Central memory CD8-positive, alpha-beta T cell (primary cell): ENCODE measurements at regions not wholly inside any gene's neighbourhood (a gene's known extent, or its start where the extent isn't known, plus 50 kb on each side); places are given as distances from the start of the nearest gene placed in this dataset.

Source experiments
- ATAC-seq: fragments of 150-1000 bp; cut with Tn5 transposase; replicated peaks from 2 replicates; pipeline ENCODE4 v1.10.0; 2022; ENCODE audit warnings: mild to moderate bottlenecking, moderate FRiP score, moderate number of reproducible peaks; ENCODE audit not compliant: poor library complexity, severe bottlenecking; ENCODE audit errors: extremely low read depth
- DNase-seq, 2 donors: peaks; one replicate each; pipeline ENCODE4 v3.0.0; 2021; ENCODE audit warnings: low spot score in 2 of 2
- H3K27ac Mint-ChIP-seq: one replicate; pipeline ENCODE4 v1.8.0; 2022; ENCODE audit warnings: low read depth, mild to moderate bottlenecking, moderate library complexity, mixed read lengths
- H3K27me3 Mint-ChIP-seq: one replicate; pipeline ENCODE4 v1.8.0; 2022; ENCODE audit warnings: mixed read lengths
- H3K36me3 Mint-ChIP-seq: one replicate; pipeline ENCODE4 v1.8.0; 2022; ENCODE audit warnings: mild to moderate bottlenecking, moderate library complexity, mixed read lengths; ENCODE audit not compliant: insufficient read depth
- H3K4me1 Mint-ChIP-seq: one replicate; pipeline ENCODE4 v1.8.0; 2022; ENCODE audit warnings: mixed read lengths
- H3K4me3 Mint-ChIP-seq: one replicate; pipeline ENCODE4 v1.8.0; 2022; ENCODE audit warnings: mild to moderate bottlenecking, moderate library complexity, mixed read lengths
- H3K9me3 Mint-ChIP-seq: one replicate; pipeline ENCODE4 v1.8.0; 2022; ENCODE audit warnings: mixed read lengths

GRCh38 chr10:2137549-2138174 is 400.3 kb upstream of the ADARB2 start:
- Mint-ChIP-seq H3K4me1 (no peaks in the 10 kb centered on the region), H3K9me3 (no peaks in the 10 kb centered on the region), H3K4me3 (no peak overlapping the region), H3K27me3 (peaks cover 12% of the 10 kb centered on the region), H3K36me3 (no peaks in the 10 kb centered on the region), H3K27ac (no peak overlapping the region)
- no peak for ATAC-seq
- DNase-seq = no peak

- Mint-ChIP-seq H3K27me3 (no peaks in the 10 kb centered on the region), H3K27ac (no peak overlapping the region), H3K36me3 (no peaks in the 10 kb centered on the region), H3K4me1 (no peaks in the 10 kb centered on the region), H3K4me3 (no peak overlapping the region), H3K9me3 (no peaks in the 10 kb centered on the region)
- ATAC-seq (no peak), DNase-seq (no peak)
Measured at GRCh38 chr10:2130705-2131305, 393.5 kb upstream of the ADARB2 start.

- no peaks in the 10 kb centered on the region for H3K36me3 Mint-ChIP-seq
- no peak for DNase-seq
Measured at GRCh38 chr10:2128991-2129390, 391.7 kb upstream of the ADARB2 start.

GRCh38 chr10:2124135-2124534 is 386.8 kb upstream of the ADARB2 start:
- H3K9me3 Mint-ChIP-seq = no peaks in the 10 kb centered on the region
- ATAC-seq (no peak), DNase-seq (no peak)
- H3K4me3 Mint-ChIP-seq = no peak overlapping the region
- H3K27me3 Mint-ChIP-seq = no peaks in the 10 kb centered on the region
- no peak overlapping the region for H3K27ac Mint-ChIP-seq
- no peaks in the 10 kb centered on the region for H3K4me1 Mint-ChIP-seq
- no peaks in the 10 kb centered on the region for H3K36me3 Mint-ChIP-seq

More at GRCh38 chr10:2128991-2129390, 391.7 kb upstream of the ADARB2 start:
- Mint-ChIP-seq H3K27me3 (no peaks in the 10 kb centered on the region), H3K4me3 (no peak overlapping the region), H3K27ac (no peak overlapping the region), H3K4me1 (no peaks in the 10 kb centered on the region), H3K9me3 (no peaks in the 10 kb centered on the region)
- ATAC-seq = no peak

- no peaks in the 10 kb centered on the region for H3K36me3 Mint-ChIP-seq
Measured at GRCh38 chr10:2122431-2123124, 385.3 kb upstream of the ADARB2 start.

GRCh38 chr10:2121929-2122328 is 384.6 kb upstream of the ADARB2 start:
- no peaks in the 10 kb centered on the region for H3K9me3 Mint-ChIP-seq
- ATAC-seq (no peak), DNase-seq (no peak)
- H3K36me3 Mint-ChIP-seq = no peaks in the 10 kb centered on the region
- H3K27ac Mint-ChIP-seq = no peak overlapping the region
- no peaks in the 10 kb centered on the region for H3K4me1 Mint-ChIP-seq
- no peak overlapping the region for H3K4me3 Mint-ChIP-seq
- no peaks in the 10 kb centered on the region for H3K27me3 Mint-ChIP-seq

More at GRCh38 chr10:2122431-2123124, 385.3 kb upstream of the ADARB2 start:
- H3K27ac Mint-ChIP-seq = no peak overlapping the region
- no peaks in the 10 kb centered on the region for H3K4me1 Mint-ChIP-seq
- H3K4me3 Mint-ChIP-seq = no peak overlapping the region
- no peak for ATAC-seq
- H3K27me3 Mint-ChIP-seq = no peaks in the 10 kb centered on the region
- no peak for DNase-seq
- no peaks in the 10 kb centered on the region for H3K9me3 Mint-ChIP-seq

- Mint-ChIP-seq H3K36me3 (no peaks in the 10 kb centered on the region), H3K4me3 (no peak overlapping the region)
Measured at GRCh38 chr10:2121315-2121714, 384.0 kb upstream of the ADARB2 start.

GRCh38 chr10:2120746-2121145 is 383.4 kb upstream of the ADARB2 start:
- DNase-seq = no peak
- no peak overlapping the region for H3K27ac Mint-ChIP-seq
- H3K27me3 Mint-ChIP-seq = no peaks in the 10 kb centered on the region
- no peaks in the 10 kb centered on the region for H3K36me3 Mint-ChIP-seq
- no peaks in the 10 kb centered on the region for H3K4me1 Mint-ChIP-seq
- no peak overlapping the region for H3K4me3 Mint-ChIP-seq
- no peak for ATAC-seq
- H3K9me3 Mint-ChIP-seq = no peaks in the 10 kb centered on the region

More at GRCh38 chr10:2121315-2121714, 384.0 kb upstream of the ADARB2 start:
- Mint-ChIP-seq H3K27me3 (no peaks in the 10 kb centered on the region), H3K27ac (no peak overlapping the region), H3K9me3 (no peaks in the 10 kb centered on the region), H3K4me1 (no peaks in the 10 kb centered on the region)
- DNase-seq (no peak), ATAC-seq (no peak)

GRCh38 chr10:2119316-2119715 is 382.0 kb upstream of the ADARB2 start:
- Mint-ChIP-seq H3K9me3 (no peaks in the 10 kb centered on the region), H3K4me1 (no peaks in the 10 kb centered on the region), H3K27me3 (no peaks in the 10 kb centered on the region), H3K4me3 (no peak overlapping the region), H3K36me3 (no peaks in the 10 kb centered on the region), H3K27ac (no peak overlapping the region)
- DNase-seq = no peak
- no peak for ATAC-seq

GRCh38 chr10:2118201-2118600 is 380.9 kb upstream of the ADARB2 start:
- no peak for DNase-seq
- Mint-ChIP-seq H3K36me3 (no peaks in the 10 kb centered on the region), H3K4me1 (no peaks in the 10 kb centered on the region), H3K27ac (no peak overlapping the region), H3K27me3 (no peaks in the 10 kb centered on the region), H3K9me3 (no peaks in the 10 kb centered on the region), H3K4me3 (no peak overlapping the region)
- no peak for ATAC-seq

GRCh38 chr10:2117641-2118040 is 380.3 kb upstream of the ADARB2 start:
- H3K4me3 Mint-ChIP-seq = no peak overlapping the region
- no peaks in the 10 kb centered on the region for H3K36me3 Mint-ChIP-seq
- no peak for DNase-seq
- no peaks in the 10 kb centered on the region for H3K4me1 Mint-ChIP-seq
- H3K27ac Mint-ChIP-seq = no peak overlapping the region
- no peaks in the 10 kb centered on the region for H3K27me3 Mint-ChIP-seq
- H3K9me3 Mint-ChIP-seq = no peaks in the 10 kb centered on the region
- ATAC-seq = no peak

- Mint-ChIP-seq H3K36me3 (no peaks in the 10 kb centered on the region), H3K4me1 (no peaks in the 10 kb centered on the region), H3K27ac (no peak overlapping the region), H3K4me3 (no peak overlapping the region), H3K27me3 (no peaks in the 10 kb centered on the region), H3K9me3 (no peaks in the 10 kb centered on the region)
- DNase-seq = no peak
- no peak for ATAC-seq
Measured at GRCh38 chr10:2111965-2112364, 374.6 kb upstream of the ADARB2 start.

- no peak for ATAC-seq
Measured at GRCh38 chr10:2108496-2108895, 371.2 kb upstream of the ADARB2 start.

More at GRCh38 chr10:2108496-2108895, 371.2 kb upstream of the ADARB2 start:
- Mint-ChIP-seq H3K27me3 (no peaks in the 10 kb centered on the region), H3K4me1 (no peaks in the 10 kb centered on the region), H3K27ac (no peak overlapping the region), H3K9me3 (no peaks in the 10 kb centered on the region), H3K36me3 (no peaks in the 10 kb centered on the region), H3K4me3 (no peak overlapping the region)
- DNase-seq = no peak
